Activated naive CD8-positive, alpha-beta T cell treated with anti-CD3 and anti-CD28 coated beads for 36 hours (primary cell): ENCODE measurements at regions not wholly inside any gene's neighbourhood (a gene's known extent, or its start where the extent isn't known, plus 50 kb on each side); places are given as distances from the start of the nearest gene placed in this dataset.

ENCODE experiments used
- DNase-seq: peaks from one replicate; pipeline ENCODE4 v3.0.0; 2021
- H3K27ac Mint-ChIP-seq: one replicate; pipeline ENCODE4 v1.8.0; 2022; ENCODE audit warnings: mild to moderate bottlenecking, moderate library complexity, mixed read lengths
- H3K27me3 Mint-ChIP-seq: one replicate; pipeline ENCODE4 v1.8.0; 2022; ENCODE audit warnings: mild to moderate bottlenecking, mixed read lengths
- H3K36me3 Mint-ChIP-seq: one replicate; pipeline ENCODE4 v1.8.0; 2021; ENCODE audit warnings: mild to moderate bottlenecking, mixed read lengths
- H3K4me1 Mint-ChIP-seq: one replicate; pipeline ENCODE4 v1.8.0; 2021; ENCODE audit warnings: mixed read lengths
- H3K4me3 Mint-ChIP-seq: one replicate; pipeline ENCODE4 v1.8.0; 2022; ENCODE audit warnings: mild to moderate bottlenecking, moderate library complexity, mixed read lengths
- H3K9me3 Mint-ChIP-seq: one replicate; pipeline ENCODE4 v1.8.0; 2022; ENCODE audit warnings: mixed read lengths

- Mint-ChIP-seq H3K4me1 (no peaks in the 10 kb centered on the region), H3K9me3 (no peaks in the 10 kb centered on the region), H3K27me3 (no peaks in the 10 kb centered on the region), H3K36me3 (no peaks in the 10 kb centered on the region), H3K4me3 (no peak overlapping the region), H3K27ac (no peak overlapping the region)
- DNase-seq, result no peak
Observed at GRCh38 chrX:76029385-76029784, 143.5 kb upstream of the PBDC1 start.

- peak overlapping the region; percentile 62 for H3K27ac Mint-ChIP-seq
- H3K27me3 Mint-ChIP-seq, result peaks cover 5% of the 10 kb centered on the region
- peak overlapping the region; percentile 33 for H3K4me3 Mint-ChIP-seq
- DNase-seq, result peak; percentile 3
- H3K4me1 Mint-ChIP-seq, result peaks cover 7% of the 10 kb centered on the region
- H3K9me3 Mint-ChIP-seq, result no peaks in the 10 kb centered on the region
- H3K36me3 Mint-ChIP-seq, result no peaks in the 10 kb centered on the region
Observed at GRCh38 chrX:76064825-76065224, 108.0 kb upstream of the PBDC1 start.

GRCh38 chrX:76076124-76076523, 96.7 kb upstream of the PBDC1 start:
- Mint-ChIP-seq H3K4me3 (no peak overlapping the region), H3K27ac (no peak overlapping the region), H3K27me3 (no peaks in the 10 kb centered on the region), H3K36me3 (no peaks in the 10 kb centered on the region), H3K9me3 (no peaks in the 10 kb centered on the region), H3K4me1 (no peaks in the 10 kb centered on the region)
- DNase-seq, result no peak

GRCh38 chrX:76109654-76110053, 63.2 kb upstream of the PBDC1 start:
- Mint-ChIP-seq H3K9me3 (no peaks in the 10 kb centered on the region), H3K4me1 (no peaks in the 10 kb centered on the region), H3K27ac (no peak overlapping the region), H3K4me3 (no peak overlapping the region), H3K27me3 (no peaks in the 10 kb centered on the region), H3K36me3 (no peaks in the 10 kb centered on the region)
- no peak for DNase-seq
